NCI-H510A treated with DMSO at 0.1 percent for 48 hours (cell line): ENCODE measurements at regions not wholly inside any gene's neighbourhood (a gene's known extent, or its start where the extent isn't known, plus 50 kb on each side); places are given as distances from the start of the nearest gene placed in this dataset.
"Not testable (repeated sequence)": the region's sequence is repeated elsewhere in the genome, so short reads cannot be mapped to it uniquely, and the experiment has no call there.

Experiments
- DNase-seq: peaks from one replicate; lab custom pipeline; 2025; lab: John Stamatoyannopoulos, UW

DNA sequence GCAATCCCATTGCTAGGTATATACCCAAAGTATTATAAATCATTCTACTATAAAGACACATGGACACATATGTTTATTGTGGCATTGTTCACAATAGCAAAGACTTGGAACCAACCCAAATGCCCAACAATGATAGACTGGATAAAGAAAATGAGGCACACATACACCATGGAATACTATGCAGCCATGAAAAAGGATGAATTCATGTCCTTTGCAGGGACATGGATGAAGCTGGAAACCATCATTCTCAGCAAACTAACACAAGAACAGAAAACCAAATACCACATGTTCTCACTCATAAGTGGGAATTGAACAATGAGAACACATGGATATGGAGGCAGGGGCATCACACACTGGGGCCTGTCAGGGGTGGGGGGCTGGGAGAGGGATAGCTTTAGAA, 249.4 kb downstream of the UBE3D start:
- DNase-seq, result not testable (repeated sequence)

DNA sequence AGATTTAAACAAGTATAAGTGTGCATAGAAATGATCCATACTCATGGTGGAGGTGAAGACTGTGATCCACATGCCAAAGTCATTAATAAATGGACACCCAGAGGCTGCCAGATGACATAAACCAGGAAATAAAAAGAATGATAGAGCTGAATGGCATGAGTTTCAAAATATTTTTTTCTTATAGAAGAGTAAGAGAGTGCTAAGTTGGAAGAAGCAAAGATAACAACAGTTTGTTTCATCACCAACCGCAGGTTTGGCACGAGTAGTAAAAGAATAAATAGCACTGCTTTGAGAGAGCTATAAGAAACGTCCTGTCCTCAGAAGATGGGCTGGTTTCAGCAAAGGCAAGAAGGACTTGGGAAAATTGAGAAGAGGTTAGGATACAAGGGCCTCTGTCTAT, 246.9 kb downstream of the UBE3D start:
- DNase-seq, result no peak

DNA sequence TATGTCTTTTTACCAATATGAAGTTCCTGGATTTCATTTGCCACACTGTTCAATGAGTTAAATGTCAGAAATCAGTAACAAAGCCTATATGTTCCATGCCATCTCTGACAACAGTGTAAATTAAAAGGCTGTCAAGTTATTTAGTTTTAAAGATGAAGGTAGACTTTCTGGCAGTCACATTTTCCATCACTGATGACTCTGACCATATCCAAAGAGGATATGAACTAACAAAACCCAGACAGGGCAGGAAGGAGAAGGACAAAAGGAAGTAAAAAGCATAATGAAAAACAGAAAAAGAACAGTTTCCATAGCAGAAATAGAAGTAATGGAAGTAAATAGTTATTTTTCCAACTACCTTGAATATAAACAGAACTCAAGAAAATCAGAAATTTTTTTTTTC, 242.3 kb downstream of the UBE3D start:
- DNase-seq, result no peak

DNA sequence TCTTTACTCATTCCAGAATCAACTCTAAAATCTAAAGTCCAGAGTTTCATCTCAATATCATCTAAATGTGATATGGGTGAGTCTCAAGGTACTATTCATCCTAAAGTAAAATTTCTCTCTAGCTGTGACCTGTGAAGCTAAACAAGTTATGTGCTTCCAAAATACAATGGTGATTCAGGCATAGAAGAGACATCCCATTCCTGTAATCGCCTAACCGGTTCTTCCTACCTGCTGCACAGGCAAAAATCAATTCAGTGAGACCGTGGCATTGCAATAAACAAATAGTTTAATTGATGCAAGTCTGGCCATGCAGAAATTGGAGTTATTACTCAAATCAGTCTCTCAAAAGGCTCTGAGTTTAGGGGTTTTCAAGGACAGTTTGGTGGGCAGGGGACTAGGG, 232.8 kb downstream of the UBE3D start:
- DNase-seq, result no peak

DNA sequence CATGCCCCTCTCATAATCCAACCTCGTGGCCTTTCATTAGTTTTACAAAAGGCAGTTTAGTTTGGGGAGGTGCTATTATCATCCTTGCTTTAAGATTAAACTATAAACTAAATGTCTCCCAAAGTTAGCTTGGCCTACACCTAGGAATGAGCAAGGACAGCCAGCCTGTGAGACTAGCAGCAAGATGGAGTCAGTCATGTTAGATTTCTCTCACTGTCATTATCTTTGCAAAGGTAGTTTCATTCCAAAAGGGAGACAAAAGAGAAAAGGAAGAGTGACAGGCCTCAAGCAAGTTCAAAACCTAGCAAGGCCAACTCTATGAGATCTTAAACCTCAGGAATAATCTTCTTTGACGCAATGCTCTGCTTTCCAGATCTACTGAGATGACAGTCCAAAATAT, 232.2 kb downstream of the UBE3D start:
- DNase-seq, result no peak

DNA sequence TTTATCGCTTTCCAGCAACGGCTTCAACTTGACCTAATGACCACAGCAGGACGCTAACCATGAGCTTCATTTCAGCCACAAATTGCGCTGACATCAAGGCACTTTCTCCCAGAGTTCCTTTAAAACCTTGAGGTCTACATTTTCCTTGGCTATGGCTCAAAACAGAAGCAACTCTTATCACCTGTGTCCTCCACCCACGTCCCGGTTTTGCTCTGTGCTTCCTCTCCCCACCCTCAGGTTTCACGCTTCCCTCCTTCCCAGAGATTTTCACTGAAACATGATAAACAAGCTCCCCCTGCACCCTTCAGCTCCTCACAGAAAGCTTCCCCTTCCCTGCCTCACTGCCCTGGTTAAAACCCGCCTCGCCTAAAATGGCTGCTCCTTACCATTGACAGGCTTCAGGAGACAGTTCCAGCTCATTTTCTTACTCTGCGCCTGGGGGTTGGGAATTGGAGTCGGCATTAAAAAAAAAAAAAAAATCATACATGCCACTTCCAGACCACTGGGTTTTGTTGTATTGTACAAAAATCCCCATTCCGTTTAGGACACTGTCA, 229.5 kb downstream of the UBE3D start:
- DNase-seq, result no peak

DNA sequence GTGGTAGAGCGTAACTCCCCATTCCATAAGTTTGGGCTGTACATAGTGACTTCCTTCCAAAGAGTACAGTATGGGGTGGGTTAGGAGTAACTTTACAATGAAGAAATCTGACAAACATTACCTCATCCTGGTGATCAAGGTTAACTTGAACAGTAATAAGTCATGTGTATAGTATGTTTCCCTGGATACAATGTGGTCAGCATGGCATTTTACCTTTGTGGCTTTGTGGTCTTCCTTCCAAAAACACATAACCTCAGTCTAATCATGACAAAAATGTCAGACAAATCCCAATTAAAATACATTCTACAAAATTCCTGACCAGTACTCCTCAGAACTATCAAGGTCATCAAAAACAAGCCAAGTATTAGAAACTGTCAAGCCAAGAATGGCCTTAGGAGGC, 225.1 kb downstream of the UBE3D start:
- DNase-seq, result no peak

DNA sequence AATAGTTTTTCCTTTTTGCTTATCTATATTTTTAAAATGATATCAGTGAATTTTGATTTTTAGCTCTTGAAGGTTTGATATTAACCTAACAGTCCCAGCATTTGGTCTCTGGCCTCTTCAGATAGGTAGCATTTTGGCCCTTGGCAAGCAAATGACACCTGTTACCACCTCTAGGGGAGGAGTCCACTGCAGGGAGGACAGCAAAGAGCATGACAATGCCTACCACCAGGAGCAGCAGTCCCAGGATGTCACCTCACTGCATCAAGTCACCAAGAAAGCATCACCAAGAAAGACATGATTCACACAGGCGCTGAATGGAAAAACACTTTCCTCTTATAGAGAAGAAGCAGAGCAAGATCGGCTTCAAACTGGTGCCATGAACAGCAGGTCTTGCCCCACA, 224.3 kb downstream of the UBE3D start:
- no peak for DNase-seq
